Esophagus squamous epithelium (tissue), 4 donors: ENCODE measurements at regions not wholly inside any gene's neighbourhood (a gene's known extent, or its start where the extent isn't known, plus 50 kb on each side); places are given as distances from the start of the nearest gene placed in this dataset.

Experiments
- CTCF ChIP-seq, 6 experiments: fragments of 450-650 bp in 4 of 6; fragments of 200-600 bp in 2 of 6; sonication (generic) in 2 of 6; IDR thresholded peaks; one replicate each; pipeline ENCODE4 v1.5.1; 2016 to 2019; ENCODE audit warnings: antibody characterized with exemption in 6 of 6, mild to moderate bottlenecking in 4 of 6, moderate library complexity in 4 of 6
- POLR2A ChIP-seq, 4 donors: fragments of 450-650 bp; IDR thresholded peaks; one replicate each; pipeline ENCODE4 v1.6.1; 2017; ENCODE audit warnings: antibody characterized with exemption in 4 of 4, mild to moderate bottlenecking in 4 of 4, moderate library complexity in 3 of 4

DNA sequence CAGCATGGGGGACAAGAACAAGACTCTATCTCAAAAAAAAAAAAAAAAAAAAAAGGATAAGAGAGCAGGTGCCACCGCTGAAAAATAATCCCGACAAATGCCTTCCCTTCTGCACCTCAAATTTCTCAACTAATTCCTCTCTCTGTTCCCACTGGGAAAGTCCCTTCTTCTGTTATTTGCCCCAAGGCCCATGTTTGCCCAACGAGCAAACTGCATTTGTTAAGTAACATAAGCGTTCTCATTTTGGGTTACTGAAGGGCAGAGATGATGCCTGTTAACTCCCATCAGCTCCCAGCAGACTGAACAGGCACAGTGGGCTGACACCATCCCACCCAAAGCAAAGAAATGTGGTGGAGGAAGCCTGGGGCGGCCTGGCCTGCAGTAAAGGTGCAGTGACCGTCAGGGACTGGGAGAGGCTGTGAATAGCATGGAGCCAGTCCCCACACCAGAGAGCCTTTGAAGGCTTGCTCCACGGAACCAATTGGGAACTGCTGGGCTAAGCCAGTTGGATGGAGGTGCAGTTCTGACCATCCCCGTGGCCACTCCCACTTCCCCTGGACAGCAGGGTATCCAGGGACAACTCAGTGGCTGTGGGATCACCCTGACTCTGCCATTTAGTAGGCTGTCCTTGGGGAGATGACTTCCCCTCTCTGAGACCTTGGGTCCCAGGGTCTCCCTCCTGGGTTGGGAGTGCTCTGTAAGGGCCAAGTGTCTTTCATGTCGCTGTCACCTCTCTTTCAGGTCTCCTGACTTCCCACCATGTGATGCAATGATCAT lies 149.7 kb upstream of the IER5L start:
- TF ChIP-seq CTCF (IDR thresholded peaks at IDR 0.05) (no peak), POLR2A (IDR thresholded peaks at IDR 0.05) (no peak)
